SK-N-SH (cell line): ENCODE measurements at regions not wholly inside any gene's neighbourhood (a gene's known extent, or its start where the extent isn't known, plus 50 kb on each side); places are given as distances from the start of the nearest gene placed in this dataset.

Experiments
- CTCF ChIA-PET: fragments of 300-600, 350-600 bp; formaldehyde crosslinking; extraction: SDS; loops from one replicate; lab custom pipeline; 2021; lab: Yijun Ruan, JAX
- POLR2A ChIA-PET: fragments of 350-600 bp; sonication (Branson Sonifier 250); formaldehyde crosslinking; extraction: SDS; loops from one replicate; lab custom pipeline; 2020; ENCODE audit warnings: antibody characterized with exemption, inconsistent platforms; lab: Yijun Ruan, JAX
- DNase-seq: peaks from one replicate; pipeline ENCODE4 v3.0.0; 2012
- H2AFZ ChIP-seq: fragments of 200-600 bp; sonication (generic); 2 replicates; pipeline ENCODE4 v1.8.1; 2016; ENCODE audit warnings: antibody characterized with exemption, mild to moderate bottlenecking, low read depth
- H3F3A ChIP-seq: fragments of 200-600 bp; sonication (generic); replicated peaks from 2 replicates; pipeline ENCODE3; 2016; ENCODE audit warnings: antibody characterized with exemption, mild to moderate bottlenecking; ENCODE audit not compliant: insufficient read depth
- H3K27ac ChIP-seq, 2 experiments: fragments of 200-500 bp in 1 of 2; fragments of 200-600 bp in 1 of 2; sonication (Bioruptor generic) in 1 of 2; sonication (generic), shearing (Covaris generic) in 1 of 2; 2 replicates each; pipeline versions ENCODE4 v1.5.1 to v1.6.1; 2014 to 2016; ENCODE audit warnings: low read depth in 2 of 2, inconsistent platforms in 1 of 2, low read length in 1 of 2, mild to moderate bottlenecking in 1 of 2, mixed read lengths in 1 of 2
- H3K27me3 ChIP-seq: fragments of 200-600 bp; sonication (generic), shearing (Covaris generic); 2 replicates; pipeline ENCODE4 v1.6.1; 2016; ENCODE audit warnings: mixed run types; ENCODE audit not compliant: insufficient read depth
- H3K36me3 ChIP-seq, 2 experiments: fragments of 200-500 bp in 1 of 2; fragments of 200-600 bp in 1 of 2; sonication (Bioruptor generic) in 1 of 2; sonication (generic) in 1 of 2; replicated peaks in 1 of 2; 2 replicates each; pipeline versions ENCODE3 to v1.5.1; 2014 to 2016; ENCODE audit warnings: low read length in 1 of 2, mild to moderate bottlenecking in 1 of 2; ENCODE audit not compliant: insufficient read depth in 2 of 2, control insufficient read depth in 1 of 2
- H3K4me1 ChIP-seq, 2 experiments: fragments of 200-500 bp in 1 of 2; fragments of 200-600 bp in 1 of 2; sonication (Bioruptor generic) in 1 of 2; sonication (generic), shearing (Covaris generic) in 1 of 2; 2 replicates each; pipeline versions ENCODE4 v1.5.1 to v1.6.1; 2014 to 2016; ENCODE audit warnings: low read depth in 1 of 2, low read length in 1 of 2, mixed run types in 1 of 2; ENCODE audit not compliant: insufficient read depth in 2 of 2, control insufficient read depth in 1 of 2
- H3K4me2 ChIP-seq: fragments of 200-600 bp; sonication (generic), shearing (Covaris generic); 2 replicates; pipeline ENCODE4 v1.6.1; 2017; ENCODE audit warnings: mixed run types
- H3K4me3 ChIP-seq, 2 experiments: fragments of 200-500 bp in 1 of 2; fragments of 200-600 bp in 1 of 2; sonication (Bioruptor generic) in 1 of 2; sonication (generic), shearing (Covaris generic) in 1 of 2; 2 replicates each; pipeline versions ENCODE4 v1.5.1 to v1.8.1; 2014 to 2016; ENCODE audit warnings: low read depth in 2 of 2, inconsistent platforms in 1 of 2, low read length in 1 of 2, mild to moderate bottlenecking in 1 of 2, mixed read lengths in 1 of 2, moderate library complexity in 1 of 2
- H3K79me2 ChIP-seq: fragments of 200-600 bp; sonication (generic); 2 replicates; pipeline ENCODE4 v1.8.1; 2017; ENCODE audit warnings: mild to moderate bottlenecking; ENCODE audit not compliant: insufficient read depth
- H3K9ac ChIP-seq: fragments of 200-600 bp; sonication (generic); 2 replicates; pipeline ENCODE4 v1.6.1; 2017; ENCODE audit warnings: mixed run types
- H3K9me2 ChIP-seq: fragments of 200-600 bp; sonication (generic); 2 replicates; pipeline ENCODE4 v1.6.1; 2017; ENCODE audit warnings: mixed run types
- H3K9me3 ChIP-seq: fragments of 200-600 bp; sonication (generic); 2 replicates; pipeline ENCODE4 v1.6.1; 2017; ENCODE audit warnings: mixed run types, mild to moderate bottlenecking, moderate library complexity
- H4K20me1 ChIP-seq: fragments of 200-600 bp; sonication (generic); 2 replicates; pipeline ENCODE4 v1.6.1; 2017; ENCODE audit warnings: mild to moderate bottlenecking, mixed run types; ENCODE audit not compliant: insufficient read depth
- ELF1 ChIP-seq: IDR thresholded peaks from 2 replicates; pipeline ENCODE4 v1.4.0; 2012
- EP300 ChIP-seq, 2 experiments: IDR thresholded peaks; 2 replicates each; pipeline versions ENCODE4 v1.4.0 to v1.6.1; 2012; ENCODE audit warnings: borderline replicate concordance in 1 of 2, low read depth in 1 of 2, low read length in 1 of 2
- EZH2phosphoT487 ChIP-seq: fragments of 200-600 bp; sonication (generic); IDR thresholded peaks from 2 replicates; pipeline ENCODE4 v1.6.1; 2017; ENCODE audit warnings: low read depth, mixed run types, mild to moderate bottlenecking, antibody characterized with exemption, moderate library complexity, borderline replicate concordance
- FOXJ3 ChIP-seq: sonication (generic); formaldehyde crosslinking; IDR thresholded peaks from 2 replicates; pipeline ENCODE4 v1.5.1; 2020; ENCODE audit warnings: mild to moderate bottlenecking, missing genetic modification reagents
- GABPA ChIP-seq: IDR thresholded peaks from 2 replicates; pipeline ENCODE4 v1.4.0; 2012; ENCODE audit warnings: low read depth, mild to moderate bottlenecking
- JUND ChIP-seq: IDR thresholded peaks from 2 replicates; pipeline ENCODE4 v1.4.0; 2012
- MXI1 ChIP-seq: IDR thresholded peaks from 2 replicates; pipeline ENCODE4 v1.6.1; 2012; ENCODE audit warnings: mild to moderate bottlenecking, low read depth, low read length, improper control_type of control experiment
- NRF1 ChIP-seq: IDR thresholded peaks from 2 replicates; pipeline ENCODE4 v1.6.1; 2012; ENCODE audit warnings: low read depth, mild to moderate bottlenecking, low read length
- POLR2AphosphoS5 ChIP-seq: IDR thresholded peaks from 2 replicates; pipeline ENCODE4 v1.6.1; 2012; ENCODE audit warnings: low read depth, low read length
- RXRA ChIP-seq: IDR thresholded peaks from 2 replicates; pipeline ENCODE4 v1.4.0; 2012; ENCODE audit warnings: low read depth, mild to moderate bottlenecking, borderline replicate concordance
- SIN3A ChIP-seq: IDR thresholded peaks from 2 replicates; pipeline ENCODE4 v1.6.1; 2012; ENCODE audit warnings: low read depth, mild to moderate bottlenecking, low read length, moderate library complexity, borderline replicate concordance
- SMC3 ChIP-seq: IDR thresholded peaks from 2 replicates; pipeline ENCODE4 v1.6.1; 2012; ENCODE audit warnings: low read depth, low read length, improper control_type of control experiment
- TCF12 ChIP-seq: IDR thresholded peaks from 2 replicates; pipeline ENCODE4 v1.4.0; 2012
- YY1 ChIP-seq: IDR thresholded peaks from 2 replicates; pipeline ENCODE4 v1.4.0; 2012; ENCODE audit warnings: low read depth, mild to moderate bottlenecking
- WGBS: methylation state at CpG from one replicate; pipeline ENCODE4 v1.1.6; 2017; ENCODE audit warnings: low lambda C conversion rate; 5-methylcytosine and 5-hydroxymethylcytosine counted together
- TF ChIP-seq, protein P1 (sequence below): IDR thresholded peaks from 2 replicates; pipeline ENCODE4 v1.4.0; 2012; ENCODE audit warnings: low read depth, borderline replicate concordance
- TF ChIP-seq, protein P2 (sequence below): IDR thresholded peaks from 2 replicates; pipeline ENCODE4 v1.4.0; 2012; ENCODE audit warnings: low read depth, borderline replicate concordance
- TF ChIP-seq, protein P3 (sequence below): fragments of 150-350 bp; IDR thresholded peaks from 2 replicates; pipeline ENCODE4 v1.6.1; 2017; ENCODE audit warnings: antibody characterized with exemption, low read length, low read depth, borderline replicate concordance
- TF ChIP-seq, protein P4 (sequence below): fragments of 200-600 bp; sonication (generic); IDR thresholded peaks from 2 replicates; pipeline ENCODE4 v1.6.1; 2017; ENCODE audit warnings: antibody characterized with exemption, mild to moderate bottlenecking, moderate library complexity

DNA sequence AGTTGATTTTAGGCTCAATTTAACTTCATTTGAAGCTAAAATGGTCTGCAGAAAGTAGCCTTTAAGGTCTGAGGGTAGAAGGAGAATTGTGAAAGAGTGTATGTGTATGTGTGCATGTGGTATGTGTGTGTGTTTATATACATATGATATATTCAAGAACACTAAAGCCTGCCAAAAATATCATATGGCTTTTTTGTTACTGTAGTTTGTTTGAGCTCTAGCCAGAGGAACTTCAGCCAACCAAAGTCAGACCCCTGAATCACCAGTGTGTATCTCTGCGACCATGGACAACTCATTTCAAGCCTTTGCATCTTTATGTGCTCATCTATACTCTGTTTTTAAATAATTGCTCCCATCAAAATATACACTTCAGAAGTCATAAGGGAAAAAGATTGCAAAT, 58.4 kb upstream of the HDAC9 start:
- no peak overlapping the region for H2AFZ ChIP-seq
- ChIA-PET POLR2A (no interaction called here), CTCF (interaction anchor here (0.8 kb wide), 1 partner anchor 14 kb away, joined by 3 read pairs; no protein-coding TSS in a partner anchor)
- no peak overlapping the region for H3K4me3 ChIP-seq
- WGBS: 57% methylated on average over 1 of the region's 1 CpG
- no peak overlapping the region for H3K9ac ChIP-seq
- H3K9me3 ChIP-seq: no peaks in the 10 kb centered on the region
- no peaks in the 10 kb centered on the region for H3F3A ChIP-seq
- no peaks in the 10 kb centered on the region for H3K4me1 ChIP-seq
- no peak for TF ChIP-seq EZH2phosphoT487
- no peak for TF ChIP-seq JUND
- TF ChIP-seq NRF1: no peak
- no peak for TF ChIP-seq FOXJ3 (CRISPR knock-in tag)
- TF ChIP-seq, all 33 proteins: peak for 0
- Histone ChIP-seq H3K79me2 (no peaks in the 10 kb centered on the region), H3K9me2 (no peaks in the 10 kb centered on the region), H3K36me3 (no peaks in the 10 kb centered on the region), H3K27me3 (no peaks in the 10 kb centered on the region), H3K4me2 (no peak overlapping the region), H4K20me1 (no peaks in the 10 kb centered on the region), H3K27ac (no peak overlapping the region)
- no peak for DNase-seq

DNA sequence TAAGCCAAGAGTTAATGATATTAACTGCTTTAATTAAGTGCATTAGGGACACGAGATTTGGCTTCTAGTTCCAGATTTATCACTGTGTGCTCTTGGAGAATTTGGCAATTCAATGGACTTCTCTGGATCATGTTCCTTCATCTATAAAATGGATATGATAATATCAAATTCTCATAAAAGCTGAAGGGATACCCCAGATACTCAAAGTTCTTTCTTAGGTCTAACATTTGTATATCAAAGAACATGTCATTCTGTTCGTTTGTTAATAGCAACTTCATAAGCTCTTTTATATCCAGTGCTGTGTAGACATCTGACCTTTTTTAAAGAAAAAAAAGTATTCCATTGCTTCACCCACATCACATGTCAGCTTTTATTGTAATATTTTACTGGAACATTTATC, 54.6 kb upstream of the HDAC9 start:
- H3K9me3 ChIP-seq: no peaks in the 10 kb centered on the region
- ChIA-PET CTCF (interaction anchor here (0.6 to 1.0 kb wide), 3 partner anchors 14 to 84 kb away, joined by 3 to 5 read pairs (median 3); no protein-coding TSS in a partner anchor), POLR2A (no interaction called here)
- no peaks in the 10 kb centered on the region for H3F3A ChIP-seq
- H3K4me1 ChIP-seq: peaks cover 0 to 5% of the 10 kb centered on the region in 2 experiments; a peak in 2 of 4 replicates
- TF ChIP-seq, protein P1, sequence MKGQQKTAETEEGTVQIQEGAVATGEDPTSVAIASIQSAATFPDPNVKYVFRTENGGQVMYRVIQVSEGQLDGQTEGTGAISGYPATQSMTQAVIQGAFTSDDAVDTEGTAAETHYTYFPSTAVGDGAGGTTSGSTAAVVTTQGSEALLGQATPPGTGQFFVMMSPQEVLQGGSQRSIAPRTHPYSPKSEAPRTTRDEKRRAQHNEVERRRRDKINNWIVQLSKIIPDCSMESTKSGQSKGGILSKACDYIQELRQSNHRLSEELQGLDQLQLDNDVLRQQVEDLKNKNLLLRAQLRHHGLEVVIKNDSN: no peak
- H3K9me2 ChIP-seq: no peaks in the 10 kb centered on the region
- no peaks in the 10 kb centered on the region for H3K79me2 ChIP-seq
- no peak overlapping the region for H3K4me2 ChIP-seq
- no peak overlapping the region for H3K27ac ChIP-seq
- no peaks in the 10 kb centered on the region for H3K27me3 ChIP-seq
- no peaks in the 10 kb centered on the region for H4K20me1 ChIP-seq
- H2AFZ ChIP-seq: no peak overlapping the region
- no peak overlapping the region for H3K9ac ChIP-seq
- no peak for DNase-seq
- no peaks in the 10 kb centered on the region for H3K36me3 ChIP-seq
- no peak overlapping the region for H3K4me3 ChIP-seq
- WGBS: 58% methylated on average over 2 of the region's 2 CpGs

DNA sequence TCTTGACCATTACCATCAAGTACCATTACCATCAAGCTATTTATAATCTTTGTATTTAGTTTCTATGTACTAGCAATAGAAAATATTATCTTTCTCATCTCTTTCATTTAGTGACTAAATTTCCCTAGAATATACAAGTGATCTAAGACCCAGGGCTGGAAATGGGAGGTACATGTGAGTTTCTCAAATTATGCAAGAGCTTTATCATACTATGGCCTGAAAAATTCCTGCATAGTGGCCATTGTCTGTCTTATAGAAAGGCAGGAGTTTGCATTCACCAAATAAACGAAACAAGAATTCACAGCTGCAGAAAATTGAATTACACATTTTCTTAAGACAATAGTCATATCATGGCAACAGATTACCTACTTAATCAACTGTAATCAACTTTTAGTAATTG, 50.7 kb upstream of the HDAC9 start:
- ChIA-PET POLR2A (no interaction called here), CTCF (no interaction called here)
- no peaks in the 10 kb centered on the region for H3F3A ChIP-seq
- no peak overlapping the region for H3K4me2 ChIP-seq
- peaks cover 0 to 11% of the 10 kb centered on the region in 2 experiments; a peak in 2 of 4 replicates for H3K4me1 ChIP-seq
- no peak overlapping the region for H2AFZ ChIP-seq
- H3K79me2 ChIP-seq: no peaks in the 10 kb centered on the region
- no peaks in the 10 kb centered on the region for H3K27me3 ChIP-seq
- H3K9me3 ChIP-seq: 0 out of 2 replicates have a peak, but pooled peaks cover 4% of the 10 kb centered on the region
- H3K36me3 ChIP-seq: no peaks in the 10 kb centered on the region
- DNase-seq: no peak
- H3K4me3 ChIP-seq: no peak overlapping the region
- 63% methylated on average over 1 of the region's 1 CpG for WGBS
- no peaks in the 10 kb centered on the region for H4K20me1 ChIP-seq
- H3K9ac ChIP-seq: no peak overlapping the region
- no peaks in the 10 kb centered on the region for H3K9me2 ChIP-seq
- no peak overlapping the region for H3K27ac ChIP-seq
- TF ChIP-seq, protein P2, sequence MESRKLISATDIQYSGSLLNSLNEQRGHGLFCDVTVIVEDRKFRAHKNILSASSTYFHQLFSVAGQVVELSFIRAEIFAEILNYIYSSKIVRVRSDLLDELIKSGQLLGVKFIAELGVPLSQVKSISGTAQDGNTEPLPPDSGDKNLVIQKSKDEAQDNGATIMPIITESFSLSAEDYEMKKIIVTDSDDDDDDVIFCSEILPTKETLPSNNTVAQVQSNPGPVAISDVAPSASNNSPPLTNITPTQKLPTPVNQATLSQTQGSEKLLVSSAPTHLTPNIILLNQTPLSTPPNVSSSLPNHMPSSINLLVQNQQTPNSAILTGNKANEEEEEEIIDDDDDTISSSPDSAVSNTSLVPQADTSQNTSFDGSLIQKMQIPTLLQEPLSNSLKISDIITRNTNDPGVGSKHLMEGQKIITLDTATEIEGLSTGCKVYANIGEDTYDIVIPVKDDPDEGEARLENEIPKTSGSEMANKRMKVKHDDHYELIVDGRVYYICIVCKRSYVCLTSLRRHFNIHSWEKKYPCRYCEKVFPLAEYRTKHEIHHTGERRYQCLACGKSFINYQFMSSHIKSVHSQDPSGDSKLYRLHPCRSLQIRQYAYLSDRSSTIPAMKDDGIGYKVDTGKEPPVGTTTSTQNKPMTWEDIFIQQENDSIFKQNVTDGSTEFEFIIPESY: no peak
- TF ChIP-seq, protein P3, sequence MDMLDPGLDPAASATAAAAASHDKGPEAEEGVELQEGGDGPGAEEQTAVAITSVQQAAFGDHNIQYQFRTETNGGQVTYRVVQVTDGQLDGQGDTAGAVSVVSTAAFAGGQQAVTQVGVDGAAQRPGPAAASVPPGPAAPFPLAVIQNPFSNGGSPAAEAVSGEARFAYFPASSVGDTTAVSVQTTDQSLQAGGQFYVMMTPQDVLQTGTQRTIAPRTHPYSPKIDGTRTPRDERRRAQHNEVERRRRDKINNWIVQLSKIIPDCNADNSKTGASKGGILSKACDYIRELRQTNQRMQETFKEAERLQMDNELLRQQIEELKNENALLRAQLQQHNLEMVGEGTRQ: no peak
- TF ChIP-seq SIN3A (no peak), FOXJ3 (CRISPR knock-in tag) (no peak), SMC3 (no peak), TCF12 (no peak), POLR2AphosphoS5 (no peak), MXI1 (no peak), EP300 (IDR thresholded peaks at IDR 0.05; ENCODE audit: borderline replicate concordance in 1 of 2, low read depth in 1 of 2, low read length in 1 of 2) (no peak), JUND (no peak), EZH2phosphoT487 (no peak), YY1 (no peak), GABPA (no peak), ELF1 (no peak), RXRA (no peak)
- TF ChIP-seq, protein P4, sequence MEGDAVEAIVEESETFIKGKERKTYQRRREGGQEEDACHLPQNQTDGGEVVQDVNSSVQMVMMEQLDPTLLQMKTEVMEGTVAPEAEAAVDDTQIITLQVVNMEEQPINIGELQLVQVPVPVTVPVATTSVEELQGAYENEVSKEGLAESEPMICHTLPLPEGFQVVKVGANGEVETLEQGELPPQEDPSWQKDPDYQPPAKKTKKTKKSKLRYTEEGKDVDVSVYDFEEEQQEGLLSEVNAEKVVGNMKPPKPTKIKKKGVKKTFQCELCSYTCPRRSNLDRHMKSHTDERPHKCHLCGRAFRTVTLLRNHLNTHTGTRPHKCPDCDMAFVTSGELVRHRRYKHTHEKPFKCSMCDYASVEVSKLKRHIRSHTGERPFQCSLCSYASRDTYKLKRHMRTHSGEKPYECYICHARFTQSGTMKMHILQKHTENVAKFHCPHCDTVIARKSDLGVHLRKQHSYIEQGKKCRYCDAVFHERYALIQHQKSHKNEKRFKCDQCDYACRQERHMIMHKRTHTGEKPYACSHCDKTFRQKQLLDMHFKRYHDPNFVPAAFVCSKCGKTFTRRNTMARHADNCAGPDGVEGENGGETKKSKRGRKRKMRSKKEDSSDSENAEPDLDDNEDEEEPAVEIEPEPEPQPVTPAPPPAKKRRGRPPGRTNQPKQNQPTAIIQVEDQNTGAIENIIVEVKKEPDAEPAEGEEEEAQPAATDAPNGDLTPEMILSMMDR: no peak
